GM21526 (cell line): ENCODE measurements at regions not wholly inside any gene's neighbourhood (a gene's known extent, or its start where the extent isn't known, plus 50 kb on each side); places are given as distances from the start of the nearest gene placed in this dataset.
"Not testable (repeated sequence)": the region's sequence is repeated elsewhere in the genome, so short reads cannot be mapped to it uniquely, and the experiment has no call there.

Source experiments
- ATAC-seq: cut with Tn5 transposase; IDR thresholded peaks from one replicate; pipeline ENCODE4 v1.9.1; 2021; ENCODE audit warnings: moderate library complexity; ENCODE audit not compliant: unreplicated experiment, low FRiP score

DNA sequence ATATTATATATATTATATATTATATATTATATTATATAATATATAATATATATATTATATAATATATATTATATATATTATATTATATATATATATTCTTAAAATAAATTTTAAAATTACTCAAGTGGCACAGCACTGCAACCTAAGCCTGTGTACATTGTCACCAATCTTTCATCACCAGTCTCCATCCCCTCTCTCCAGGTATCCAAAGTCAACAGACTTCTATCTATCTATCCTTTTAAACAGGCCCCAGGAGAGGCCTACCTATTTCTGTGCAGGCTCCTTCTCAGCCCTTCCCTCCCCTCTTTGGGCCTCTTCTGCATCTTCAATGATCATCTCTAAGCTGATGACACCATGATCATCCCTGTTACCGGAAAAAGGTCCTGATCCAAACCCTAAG, 111.7 kb downstream of the RHOU start:
- no peak for ATAC-seq

GRCh38 chr1:228847451-228847850, 112.2 kb downstream of the RHOU start:
- not testable (repeated sequence) for ATAC-seq

GRCh38 chr1:228848406-228848805, 113.1 kb downstream of the RHOU start:
- ATAC-seq, result no peak

DNA sequence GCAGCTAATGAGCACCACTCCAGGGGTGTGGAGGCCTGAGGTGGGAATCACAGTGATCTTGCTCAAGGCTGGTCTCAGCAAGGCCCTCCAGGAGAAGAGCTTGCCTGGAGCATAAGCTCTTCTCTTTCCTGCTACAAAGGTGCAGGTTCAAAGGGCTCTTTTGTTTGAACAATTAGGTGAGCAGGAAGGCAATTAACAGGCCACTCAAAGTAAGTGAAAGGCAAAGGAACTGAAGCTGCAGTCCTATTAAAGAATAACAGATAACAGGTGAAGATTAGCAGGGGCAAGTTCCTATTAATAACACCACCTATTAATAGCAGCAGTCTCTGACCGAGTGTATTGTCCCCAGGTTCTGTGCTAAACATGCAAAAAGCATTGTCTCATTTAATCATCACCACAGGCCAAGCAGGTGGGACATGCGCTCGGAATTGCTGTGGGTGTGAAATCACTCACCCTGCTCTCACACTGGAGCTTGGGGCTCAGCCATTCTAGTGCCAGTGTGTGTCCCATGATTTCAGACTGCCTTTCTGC, 113.8 kb downstream of the RHOU start:
- no peak for ATAC-seq

DNA sequence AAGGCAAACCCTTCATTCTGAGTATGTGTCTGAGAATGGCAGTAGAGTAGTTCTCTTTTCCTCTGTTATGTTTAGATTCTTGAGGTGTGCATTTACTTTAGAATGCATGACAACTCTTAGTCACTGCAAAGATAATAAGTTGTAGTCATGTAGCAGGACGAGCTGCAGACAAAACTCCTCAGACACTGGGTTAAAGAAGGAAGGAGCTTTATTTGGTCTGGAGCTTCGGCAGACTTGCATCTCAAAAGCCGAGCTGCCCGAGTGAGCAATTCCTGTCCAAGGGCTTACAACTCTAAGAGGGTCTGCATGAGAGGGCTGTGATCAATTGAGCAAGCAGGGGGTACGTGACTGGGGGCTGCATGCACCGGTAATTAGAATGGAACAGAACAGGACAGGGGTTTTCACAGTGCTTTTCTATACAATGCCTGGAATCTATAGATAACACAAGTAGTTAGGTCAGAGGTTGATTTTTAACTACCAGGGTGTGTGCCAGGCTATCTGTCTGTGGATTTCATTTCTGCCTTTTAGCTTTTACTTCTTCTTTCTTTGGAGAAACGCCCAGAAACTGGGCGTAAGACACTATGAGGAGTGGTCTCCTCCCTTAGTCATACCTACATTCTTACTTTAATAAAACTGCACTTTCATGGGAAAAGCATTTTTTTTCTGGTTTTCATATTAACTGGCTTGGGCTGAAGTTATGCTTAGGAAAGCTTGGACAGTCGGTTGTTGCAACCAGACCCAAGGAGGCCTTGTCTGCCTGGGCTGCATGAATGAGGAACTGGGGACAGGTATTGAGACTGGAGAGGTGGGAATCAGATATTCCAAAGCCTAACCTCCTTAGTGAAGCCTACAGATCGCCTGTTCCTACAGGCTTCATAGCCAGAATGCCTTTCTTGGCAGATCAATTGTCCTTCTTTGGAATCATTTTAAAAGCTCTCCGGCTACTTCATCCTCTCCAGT, 115.1 kb downstream of the RHOU start:
- no peak for ATAC-seq

DNA sequence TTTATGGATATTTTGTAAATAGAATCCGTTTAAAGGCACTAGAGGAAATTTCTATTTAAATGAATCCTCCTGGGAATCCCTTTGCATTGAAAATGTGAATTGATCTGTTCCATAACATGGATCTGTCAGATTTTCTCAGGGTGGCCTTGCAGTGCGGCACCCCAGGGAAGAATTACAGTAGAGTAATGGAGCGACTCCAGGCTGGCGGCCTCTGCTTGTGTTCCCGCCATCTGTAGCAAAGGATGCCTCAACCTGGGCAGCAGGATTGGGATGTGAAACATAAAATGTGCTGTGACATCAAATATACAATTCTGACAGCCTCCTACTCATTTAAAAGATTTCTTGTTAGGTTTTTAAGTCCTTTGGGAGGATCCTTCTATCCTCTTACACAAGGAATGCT, 115.9 kb downstream of the RHOU start:
- ATAC-seq, result no peak

DNA sequence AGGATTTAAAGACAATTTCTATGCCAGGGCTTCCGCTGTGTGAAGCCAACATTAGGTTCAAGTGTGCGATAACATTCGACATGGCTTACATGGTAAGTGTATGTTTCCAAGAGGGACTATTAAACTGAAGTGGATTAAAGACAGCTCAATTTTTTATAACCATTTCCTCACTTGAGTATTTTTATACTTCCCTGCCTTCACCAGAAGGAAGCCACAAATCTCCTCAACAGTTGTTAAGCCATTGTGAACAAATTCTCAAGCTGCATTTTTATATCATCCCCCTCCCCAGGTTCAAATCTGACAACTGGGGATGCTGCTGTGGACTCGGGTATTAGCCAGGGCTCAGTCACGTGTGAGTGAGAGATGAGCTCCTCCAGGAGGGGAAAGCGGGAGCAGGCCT, 116.3 kb downstream of the RHOU start:
- no peak for ATAC-seq

GRCh38 chr1:228852024-228852423, 116.7 kb downstream of the RHOU start:
- no peak for ATAC-seq

DNA sequence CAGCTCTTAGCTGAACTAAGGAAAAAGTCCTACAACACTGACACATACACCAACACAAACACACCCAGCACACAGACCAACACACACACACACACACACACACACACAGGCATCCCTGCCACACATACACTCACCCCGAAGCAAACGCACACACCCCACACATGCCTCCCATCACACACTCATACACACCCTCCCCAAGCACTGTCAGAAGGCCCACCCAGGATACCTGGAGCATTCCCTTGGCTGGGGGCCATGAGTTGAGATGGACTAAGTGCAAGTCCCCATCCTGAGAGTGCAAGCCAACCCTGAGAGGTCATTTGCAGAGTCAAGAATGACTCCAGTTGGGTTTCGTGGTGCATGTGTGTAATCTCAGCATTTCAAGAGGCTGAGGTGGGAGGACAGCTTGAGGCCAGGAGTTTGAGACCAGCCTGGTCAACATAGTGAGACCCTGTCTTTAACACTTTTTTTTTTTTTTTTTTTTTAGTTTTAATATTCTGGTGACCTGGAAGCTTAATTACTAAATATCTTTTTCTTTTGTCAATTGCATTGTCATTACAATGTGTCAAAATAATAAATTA, 117.3 kb downstream of the RHOU start:
- ATAC-seq, result no peak

DNA sequence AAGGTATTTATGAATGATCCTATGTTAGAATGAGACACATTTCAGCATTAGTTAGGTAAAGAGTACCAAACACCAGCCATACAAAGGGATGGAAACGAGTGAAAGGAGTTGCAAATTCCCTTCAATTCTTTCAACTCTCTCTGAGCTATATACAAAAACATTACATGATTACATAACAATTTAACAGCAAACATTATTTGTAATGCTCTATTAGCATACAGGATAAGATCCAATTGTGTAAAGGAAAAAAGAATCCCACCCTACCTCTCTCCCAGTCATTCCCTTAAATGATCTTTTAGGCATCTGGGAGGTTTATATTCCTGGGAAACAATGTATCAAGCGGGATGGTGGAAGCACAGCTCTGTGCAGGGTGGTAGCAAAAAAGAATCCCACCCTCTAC, 117.9 kb downstream of the RHOU start:
- ATAC-seq, result no peak

- ATAC-seq, result no peak
Measured at GRCh38 chr1:228853637-228854036, 118.4 kb downstream of the RHOU start.

DNA sequence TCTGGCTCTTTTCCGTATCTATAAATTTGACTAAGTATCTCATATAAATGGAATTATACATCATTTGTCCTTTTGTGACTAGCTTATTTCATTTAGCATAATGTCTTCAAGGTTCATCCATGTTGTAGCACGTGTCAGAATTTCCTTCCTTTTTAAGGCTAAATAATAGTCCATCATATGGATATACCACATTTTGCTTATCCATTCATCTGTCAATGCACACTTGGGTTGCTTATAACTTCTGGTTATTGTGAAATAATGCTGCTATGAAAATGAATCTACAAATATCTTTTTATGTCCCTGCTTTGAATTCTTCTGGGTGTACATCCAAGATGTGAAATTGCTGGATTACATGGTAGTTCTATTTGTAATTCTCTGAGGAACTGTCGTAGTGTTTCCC, 119.6 kb downstream of the RHOU start:
- ATAC-seq, result no peak

- ATAC-seq, result no peak
Measured at GRCh38 chr1:228857611-228858010, 122.3 kb downstream of the RHOU start.

GRCh38 chr1:228860911-228861831, 125.9 kb downstream of the RHOU start:
- ATAC-seq, result no peak

GRCh38 chr1:228861832-228862180, 126.5 kb downstream of the RHOU start:
- no peak for ATAC-seq

DNA sequence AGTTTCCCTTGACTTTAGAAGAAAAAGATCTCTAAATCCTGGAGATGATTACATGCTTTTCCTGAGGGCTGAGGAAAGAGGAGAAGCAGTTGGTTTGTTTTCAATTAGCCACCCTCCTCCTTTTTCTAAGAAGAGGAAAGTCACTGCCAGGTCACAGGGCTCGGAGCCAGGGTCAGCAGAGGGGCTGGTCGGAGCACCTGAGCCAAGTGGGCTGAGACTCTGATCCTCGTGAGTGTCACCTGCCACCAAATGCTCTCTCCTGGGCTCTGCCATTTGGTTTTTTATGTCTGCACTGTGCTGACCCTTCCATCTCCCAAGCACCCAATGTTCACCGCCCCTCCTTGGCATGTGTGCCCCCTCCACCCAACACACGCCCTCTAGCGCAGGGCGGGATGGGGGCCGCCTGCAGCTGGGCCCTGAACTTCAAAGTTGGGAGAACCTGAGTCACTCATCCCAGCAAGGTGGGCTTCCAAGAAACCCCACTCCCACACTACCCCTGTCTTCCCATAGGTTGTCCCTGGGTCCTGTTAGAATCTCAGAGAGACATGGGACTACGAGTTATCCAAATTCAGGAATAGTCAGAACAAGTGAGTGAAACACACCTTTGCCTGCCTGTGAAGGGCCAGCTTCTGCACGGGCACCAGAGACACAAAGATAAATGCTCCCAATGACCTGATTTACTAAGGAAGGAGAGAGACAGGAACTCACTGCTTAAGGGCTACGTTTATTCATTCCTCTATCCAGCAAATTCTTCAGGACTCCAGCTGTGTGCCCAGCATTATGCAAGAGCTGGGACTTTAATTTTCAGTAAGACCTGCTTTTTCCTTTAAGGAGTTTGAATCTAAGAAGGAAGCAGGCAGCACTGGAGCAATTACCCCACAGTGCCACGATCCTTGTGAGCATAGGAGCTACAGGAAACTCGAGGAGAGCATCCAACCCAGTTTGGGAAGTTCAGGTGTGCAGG, 127.5 kb downstream of the RHOU start:
- no peak for ATAC-seq

- ATAC-seq, result no peak
Measured at GRCh38 chr1:228863776-228864175, 128.5 kb downstream of the RHOU start.

DNA sequence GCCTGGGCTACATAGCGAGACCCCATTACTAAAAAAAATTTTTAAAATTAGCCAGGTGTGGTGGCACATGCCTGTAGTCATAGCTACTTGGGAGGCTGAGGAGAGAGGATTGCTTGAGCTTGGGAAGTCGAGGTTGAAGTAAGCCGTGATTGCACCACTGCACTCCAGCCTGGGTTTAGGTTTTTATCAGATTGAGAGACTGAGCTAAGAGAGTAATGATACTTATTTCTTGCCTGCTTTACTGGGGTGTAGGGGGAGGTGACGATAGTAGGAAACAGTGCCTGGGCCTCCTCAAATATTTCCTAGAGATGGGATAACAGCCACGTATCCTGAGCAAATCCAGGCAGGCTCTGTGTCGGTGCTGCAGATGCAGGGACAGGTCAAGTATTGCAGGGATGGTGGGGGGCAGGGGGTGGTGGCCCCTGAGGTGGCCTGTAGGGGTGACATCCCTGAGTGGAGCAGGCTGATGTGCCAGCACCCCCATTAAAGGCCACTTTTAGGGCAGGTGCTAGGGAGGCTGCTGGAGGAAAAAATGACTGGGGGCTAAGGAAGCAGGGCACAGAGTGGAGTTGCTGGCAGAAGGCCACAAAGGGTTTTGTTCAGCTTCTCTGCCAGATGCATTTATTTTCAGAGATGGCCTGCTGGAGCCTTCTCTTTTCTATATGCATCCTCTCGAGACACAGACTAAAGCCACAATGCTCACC, 130.5 kb downstream of the RHOU start:
- ATAC-seq, result no peak

GRCh38 chr1:228866468-228866867, 131.2 kb downstream of the RHOU start:
- no peak for ATAC-seq
